Gastrocnemius medialis (tissue), 4 donors: ENCODE measurements at regions not wholly inside any gene's neighbourhood (a gene's known extent, or its start where the extent isn't known, plus 50 kb on each side); places are given as distances from the start of the nearest gene placed in this dataset.

ENCODE experiments used
- ATAC-seq, 2 donors: fragments of 150-250 bp; one replicate each; pipeline ENCODE4 v1.9.1; 2016
- DNase-seq, 2 donors: peaks; one replicate each; pipeline ENCODE4 v3.0.0-alpha.2; 2019
- H3K27ac ChIP-seq, 4 donors: fragments of 200-600 bp; sonication (generic); 1 replicate in 1 of 4; 2 replicates in 3 of 4; pipeline ENCODE4 v1.5.1; 2016 to 2018; ENCODE audit warnings: mild to moderate bottlenecking in 2 of 4, moderate library complexity in 1 of 4
- H3K27me3 ChIP-seq, 3 donors: fragments of 200-600 bp; sonication (generic) in 2 of 3; 1 replicate in 1 of 3; 2 replicates in 2 of 3; pipeline versions ENCODE4 v1.5.1 to v1.6.0; 2016 to 2019; ENCODE audit warnings: mild to moderate bottlenecking in 1 of 3, moderate library complexity in 1 of 3
- H3K36me3 ChIP-seq, 2 donors: fragments of 200-600 bp; sonication (generic) in 1 of 2; one replicate each; pipeline ENCODE4 v1.5.1; 2017 to 2018
- H3K4me1 ChIP-seq, 2 donors: fragments of 200-600 bp; sonication (generic) in 1 of 2; one replicate each; pipeline ENCODE4 v1.5.1; 2016 to 2017; ENCODE audit warnings: mild to moderate bottlenecking in 2 of 2
- H3K4me3 ChIP-seq, 4 donors: fragments of 200-600 bp; sonication (generic) in 3 of 4; 1 replicate in 1 of 4; 2 replicates in 3 of 4; pipeline ENCODE4 v1.5.1; 2016 to 2019; ENCODE audit warnings: mild to moderate bottlenecking in 2 of 4
- H3K9me3 ChIP-seq, 3 donors: fragments of 200-600 bp; sonication (generic) in 2 of 3; 1 replicate in 1 of 3; 2 replicates in 2 of 3; pipeline ENCODE4 v1.5.1; 2016 to 2019
- CTCF ChIP-seq, 5 experiments: fragments of 450-650 bp in 3 of 5; fragments of 200-600 bp in 2 of 5; sonication (generic) in 2 of 5; IDR thresholded peaks in 4 of 5; conservative IDR thresholded peaks in 1 of 5; 1 replicate in 4 of 5; 2 replicates in 1 of 5; pipeline ENCODE4 v1.5.1; 2016 to 2019; ENCODE audit warnings: antibody characterized with exemption in 5 of 5, mild to moderate bottlenecking in 3 of 5, moderate library complexity in 3 of 5
- POLR2A ChIP-seq, 2 donors: fragments of 450-650 bp; IDR thresholded peaks; one replicate each; pipeline ENCODE4 v1.6.1; 2017; ENCODE audit warnings: antibody characterized with exemption in 2 of 2, mild to moderate bottlenecking in 2 of 2, moderate library complexity in 2 of 2
- in situ Hi-C, 4 donors: fragments of 200-750 bp; cut with MboI; loops; one replicate each; pipeline versions ENCODE4 v1.15.0 to v1.8.0; 2017; ENCODE audit warnings: low sequenced_read_pairs in 4 of 4
- intact Hi-C: fragments of 100-400 bp; cut with DNase I; formaldehyde crosslinking; loops from one replicate; pipeline ENCODE4 v1.15.1; 2023; ENCODE audit warnings: low total_unique reads

- ATAC-seq (no peak), DNase-seq (no peak)
- Histone ChIP-seq H3K27me3 (no peaks in the 10 kb centered on the region), H3K4me1 (no peaks in the 10 kb centered on the region), H3K36me3 (no peaks in the 10 kb centered on the region), H3K9me3 (no peaks in the 10 kb centered on the region), H3K27ac (no peak overlapping the region), H3K4me3 (no peak overlapping the region)
- intact Hi-C loops (no loop called here), in situ Hi-C loops (no loop called here)
- TF ChIP-seq CTCF (IDR thresholded peaks at IDR 0.05 in 4 of 5, conservative IDR thresholded peaks at IDR 0.05 in 1 of 5) (no peak), POLR2A (IDR thresholded peaks at IDR 0.05) (no peak)
Observed at GRCh38 chr1:209402697-209403096, 180.8 kb upstream of the CAMK1G start.

- H3K9me3 ChIP-seq = no peaks in the 10 kb centered on the region
- H3K27ac ChIP-seq = no peak overlapping the region
- ATAC-seq = no peak
- H3K36me3 ChIP-seq = no peaks in the 10 kb centered on the region
- intact Hi-C loops = no loop called here
- no peak overlapping the region for H3K4me3 ChIP-seq
- no peaks in the 10 kb centered on the region for H3K4me1 ChIP-seq
- in situ Hi-C loops = no loop called here
- no peaks in the 10 kb centered on the region for H3K27me3 ChIP-seq
- TF ChIP-seq CTCF (IDR thresholded peaks at IDR 0.05 in 4 of 5, conservative IDR thresholded peaks at IDR 0.05 in 1 of 5) (no peak), POLR2A (IDR thresholded peaks at IDR 0.05) (no peak)
- DNase-seq = no peak
Observed at GRCh38 chr1:209403921-209404320, 179.6 kb upstream of the CAMK1G start.

- no peak for TF ChIP-seq POLR2A (IDR thresholded peaks at IDR 0.05)
- Histone ChIP-seq H3K27me3 (no peaks in the 10 kb centered on the region), H3K36me3 (no peaks in the 10 kb centered on the region), H3K9me3 (no peaks in the 10 kb centered on the region), H3K27ac (no peak overlapping the region), H3K4me1 (no peaks in the 10 kb centered on the region), H3K4me3 (no peak overlapping the region)
- intact Hi-C loops = no loop called here
- no peak for ATAC-seq
- in situ Hi-C loops = no loop called here
- DNase-seq = no peak
Observed at GRCh38 chr1:209404577-209404976, 178.9 kb upstream of the CAMK1G start.

DNA sequence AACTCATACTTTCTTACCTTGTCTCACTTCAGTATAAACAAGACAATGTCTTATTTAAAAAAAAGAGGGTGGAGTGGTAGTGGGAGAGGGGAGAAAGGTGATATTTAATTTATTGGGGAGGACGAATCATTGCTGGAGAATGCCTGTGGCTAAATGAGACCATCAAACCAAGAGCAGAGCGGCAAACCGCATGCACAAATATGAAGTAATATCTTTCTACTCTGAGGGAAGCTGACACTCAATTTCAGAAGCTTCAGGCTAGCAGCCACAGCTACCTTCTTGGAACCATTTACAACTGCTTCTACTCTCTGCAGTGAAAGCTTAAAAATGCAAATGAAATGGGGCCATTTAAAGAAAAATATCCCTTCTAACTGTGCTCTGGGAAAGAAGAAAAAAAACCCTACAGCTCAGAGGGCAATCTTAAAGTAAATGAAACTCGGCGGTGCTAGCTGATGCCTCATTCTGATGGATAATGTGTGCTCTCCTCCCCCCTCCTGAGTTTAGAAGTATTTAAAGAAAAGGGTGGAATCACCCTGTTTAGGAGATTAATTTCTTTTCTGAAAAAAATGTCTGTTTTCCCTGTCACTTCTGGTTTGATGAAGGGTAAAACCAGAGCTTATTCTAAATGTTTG is 178.2 kb upstream of the CAMK1G start:
- ATAC-seq = no peak

DNA sequence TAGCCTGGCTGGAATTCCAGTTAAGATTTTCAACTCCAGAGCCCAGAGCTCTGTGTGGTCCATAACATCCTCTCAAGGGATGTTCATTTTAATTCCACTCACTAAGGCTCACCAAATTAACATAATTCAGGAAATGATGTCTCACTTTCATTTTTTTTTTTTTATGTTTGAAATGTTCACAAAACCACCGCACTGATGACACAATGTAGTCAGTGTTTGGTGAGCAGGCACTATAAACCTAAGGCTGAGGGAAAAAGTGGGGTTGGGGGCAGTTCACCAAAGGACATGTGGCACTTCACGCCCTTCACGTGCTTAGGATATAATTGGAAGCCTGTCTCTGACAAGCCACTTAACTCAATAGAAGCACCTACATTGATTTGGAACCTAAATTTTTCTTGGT is 177.3 kb upstream of the CAMK1G start:
- TF ChIP-seq POLR2A (IDR thresholded peaks at IDR 0.05) (no peak), CTCF (IDR thresholded peaks at IDR 0.05 in 4 of 5, conservative IDR thresholded peaks at IDR 0.05 in 1 of 5) (no peak)
- intact Hi-C loops = no loop called here
- H3K4me3 ChIP-seq = no peak overlapping the region
- H3K27ac ChIP-seq = no peak overlapping the region
- no peak for DNase-seq
- ATAC-seq = no peak
- H3K4me1 ChIP-seq = no peaks in the 10 kb centered on the region
- H3K27me3 ChIP-seq = no peaks in the 10 kb centered on the region
- H3K36me3 ChIP-seq = no peaks in the 10 kb centered on the region
- H3K9me3 ChIP-seq = no peaks in the 10 kb centered on the region
- in situ Hi-C loops = no loop called here

More for the DNA sequence above, 178.2 kb upstream of the CAMK1G start:
- H3K27me3 ChIP-seq = no peaks in the 10 kb centered on the region
- no peak overlapping the region for H3K4me3 ChIP-seq
- TF ChIP-seq CTCF (IDR thresholded peaks at IDR 0.05 in 4 of 5, conservative IDR thresholded peaks at IDR 0.05 in 1 of 5) = no peak
- no peak for TF ChIP-seq POLR2A (IDR thresholded peaks at IDR 0.05)
- intact Hi-C loops (no loop called here), in situ Hi-C loops (no loop called here)
- no peak overlapping the region for H3K27ac ChIP-seq
- DNase-seq = no peak
- H3K4me1 ChIP-seq = no peaks in the 10 kb centered on the region
- no peaks in the 10 kb centered on the region for H3K9me3 ChIP-seq
- H3K36me3 ChIP-seq = no peaks in the 10 kb centered on the region
